ENCODE measurements at regions not wholly inside any gene's neighbourhood (a gene's known extent, or its start where the extent isn't known, plus 50 kb on each side); places are given as distances from the start of the nearest gene placed in this dataset.
A peak's percentile ranks its signal among the peaks of the same experiment; 100 is the strongest.

DNA sequence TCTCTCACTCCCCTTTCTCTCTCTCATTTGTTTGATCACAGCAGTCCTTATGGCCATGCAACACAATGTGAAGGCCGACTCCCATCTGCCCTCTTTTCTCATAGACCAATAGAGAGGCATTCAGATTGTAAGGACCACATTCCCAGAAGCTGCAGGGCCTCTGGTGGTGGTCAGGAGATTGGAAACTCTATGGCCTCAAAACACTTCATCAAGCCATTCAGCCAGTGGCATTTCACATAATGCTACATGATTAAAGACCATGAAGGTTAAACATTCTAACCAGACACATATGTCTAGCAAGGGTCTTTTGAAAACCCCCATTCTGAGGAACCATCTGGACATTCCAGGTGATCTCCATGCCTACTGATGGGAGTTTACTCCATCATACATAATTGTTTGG, 769.5 kb upstream of the CXADR start:
- BruUV-seq (replicated peaks): no TSS peak
- no peaks in the 10 kb centered on the region for H3K36me3 ChIP-seq (ENCODE audit: insufficient read depth, low read length, poor library complexity, severe bottlenecking)
- peaks cover 25% of the 10 kb centered on the region for H3K9me3 ChIP-seq (ENCODE audit: low read depth, low read length, poor library complexity, severe bottlenecking)
- no peak overlapping the region for H3K4me3 ChIP-seq (ENCODE audit: low read depth, low read length, poor library complexity, severe bottlenecking)
- no peak for DNase-seq (ENCODE audit: low spot score)
- no peaks in the 10 kb centered on the region for H3K27me3 ChIP-seq (replicated peaks; ENCODE audit: insufficient read depth, low read depth, low read length, poor library complexity)
- ChIA-PET CTCF (no interaction called here), POLR2A (ENCODE audit: low non-redundant PET) (no interaction called here)
- intact Hi-C loops (cut with micrococcal nuclease; ENCODE audit: unreplicated experiment): no loop called here
- H3K27ac ChIP-seq (ENCODE audit: low read depth, low read length, poor library complexity, severe bottlenecking): no peak overlapping the region
- TF ChIP-seq EZH2 (IDR thresholded peaks at IDR 0.05; ENCODE audit: borderline replicate concordance, low read depth, low read length, poor library complexity, severe bottlenecking): no peak
- TF ChIP-seq, protein P1, sequence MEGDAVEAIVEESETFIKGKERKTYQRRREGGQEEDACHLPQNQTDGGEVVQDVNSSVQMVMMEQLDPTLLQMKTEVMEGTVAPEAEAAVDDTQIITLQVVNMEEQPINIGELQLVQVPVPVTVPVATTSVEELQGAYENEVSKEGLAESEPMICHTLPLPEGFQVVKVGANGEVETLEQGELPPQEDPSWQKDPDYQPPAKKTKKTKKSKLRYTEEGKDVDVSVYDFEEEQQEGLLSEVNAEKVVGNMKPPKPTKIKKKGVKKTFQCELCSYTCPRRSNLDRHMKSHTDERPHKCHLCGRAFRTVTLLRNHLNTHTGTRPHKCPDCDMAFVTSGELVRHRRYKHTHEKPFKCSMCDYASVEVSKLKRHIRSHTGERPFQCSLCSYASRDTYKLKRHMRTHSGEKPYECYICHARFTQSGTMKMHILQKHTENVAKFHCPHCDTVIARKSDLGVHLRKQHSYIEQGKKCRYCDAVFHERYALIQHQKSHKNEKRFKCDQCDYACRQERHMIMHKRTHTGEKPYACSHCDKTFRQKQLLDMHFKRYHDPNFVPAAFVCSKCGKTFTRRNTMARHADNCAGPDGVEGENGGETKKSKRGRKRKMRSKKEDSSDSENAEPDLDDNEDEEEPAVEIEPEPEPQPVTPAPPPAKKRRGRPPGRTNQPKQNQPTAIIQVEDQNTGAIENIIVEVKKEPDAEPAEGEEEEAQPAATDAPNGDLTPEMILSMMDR (conservative IDR thresholded peaks at IDR 0.05; ENCODE audit: low read depth, low read length): no peak
- no peaks in the 10 kb centered on the region for H3K4me1 ChIP-seq (ENCODE audit: insufficient read depth, low read length, poor library complexity, severe bottlenecking)

DNA sequence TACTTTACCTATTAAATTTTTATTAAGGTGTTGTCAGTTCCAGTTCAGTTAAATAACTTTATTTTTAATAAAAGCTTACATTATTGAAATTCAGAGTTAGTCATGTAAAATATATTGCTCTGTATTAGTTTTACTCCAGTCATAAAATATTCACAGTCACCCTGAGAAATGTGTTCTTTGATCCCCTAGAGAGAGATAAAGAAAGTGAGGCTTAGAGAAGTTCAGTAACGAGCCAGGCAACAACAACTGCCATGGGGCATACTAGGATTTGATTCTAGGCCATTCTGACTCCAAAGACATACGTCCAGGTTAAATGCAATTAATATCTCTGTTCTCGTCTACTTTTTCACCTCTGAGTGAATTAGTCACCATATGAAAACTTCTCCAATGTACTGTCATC, 761.9 kb upstream of the CXADR start:
- BruUV-seq (replicated peaks): no TSS peak
- intact Hi-C loops (cut with micrococcal nuclease; ENCODE audit: unreplicated experiment): loop anchor here (10.0 kb wide), 1 partner anchor 444 kb away; no protein-coding TSS in a partner anchor
- CTCF ChIA-PET: no interaction called here

DNA sequence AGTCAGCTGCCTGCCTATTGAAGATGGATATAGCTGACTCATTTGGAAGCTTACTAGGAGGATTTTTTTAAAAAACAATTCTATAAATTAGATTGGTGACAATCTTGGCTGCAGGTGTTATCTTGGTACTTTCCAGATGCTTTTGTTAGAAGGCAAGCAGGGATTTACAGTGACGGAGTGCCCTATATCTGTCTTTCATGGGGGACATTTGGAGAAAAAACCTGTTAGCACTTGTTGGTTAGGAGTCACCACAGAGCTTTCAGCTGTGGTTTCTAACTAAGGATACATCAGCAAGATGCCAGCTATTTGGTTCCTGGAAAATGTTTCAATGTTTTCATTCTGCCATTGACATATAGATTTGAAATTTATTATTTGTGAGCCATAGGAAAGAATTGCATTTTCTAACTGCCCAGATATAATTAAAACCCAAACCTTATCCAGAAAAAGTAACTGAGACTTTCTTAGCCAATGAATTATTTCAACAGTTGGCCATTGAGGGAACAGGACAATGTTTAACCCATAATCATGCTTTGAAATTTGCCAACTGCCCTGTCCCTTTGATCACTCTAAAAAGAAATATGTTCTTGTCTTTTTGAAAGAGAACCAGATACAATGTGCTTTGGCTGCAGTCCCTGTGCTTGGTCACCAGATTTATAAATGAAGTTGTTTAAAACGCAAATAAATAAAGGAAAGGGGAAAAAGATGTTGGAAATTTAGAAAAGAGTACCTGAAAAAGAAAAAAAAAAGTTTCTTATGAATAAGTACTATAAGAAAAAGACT, 761.0 kb upstream of the CXADR start:
- intact Hi-C loops (cut with micrococcal nuclease; ENCODE audit: unreplicated experiment): loop anchor here (10.0 kb wide), 1 partner anchor 443 kb away; no protein-coding TSS in a partner anchor
- TF ChIP-seq, protein P1 (conservative IDR thresholded peaks at IDR 0.05; ENCODE audit: low read depth, low read length): no peak
- TF ChIP-seq EZH2 (IDR thresholded peaks at IDR 0.05; ENCODE audit: borderline replicate concordance, low read depth, low read length, poor library complexity, severe bottlenecking): no peak
- Histone ChIP-seq H3K4me3 (ENCODE audit: low read depth, low read length, poor library complexity, severe bottlenecking) (no peak overlapping the region), H3K27ac (ENCODE audit: low read depth, low read length, poor library complexity, severe bottlenecking) (no peak overlapping the region), H3K36me3 (ENCODE audit: insufficient read depth, low read length, poor library complexity, severe bottlenecking) (no peaks in the 10 kb centered on the region), H3K4me1 (ENCODE audit: insufficient read depth, low read length, poor library complexity, severe bottlenecking) (peaks cover 10% of the 10 kb centered on the region), H3K27me3 (replicated peaks; ENCODE audit: insufficient read depth, low read depth, low read length, poor library complexity) (no peaks in the 10 kb centered on the region), H3K9me3 (ENCODE audit: low read depth, low read length, poor library complexity, severe bottlenecking) (peaks cover 5% of the 10 kb centered on the region)
- DNase-seq (ENCODE audit: low spot score): no peak
- ChIA-PET POLR2A (ENCODE audit: low non-redundant PET) (no interaction called here), CTCF (no interaction called here)
- BruUV-seq (replicated peaks): no TSS peak

More for the DNA sequence above, 761.9 kb upstream of the CXADR start:
- no peak overlapping the region for H3K27ac ChIP-seq (ENCODE audit: low read depth, low read length, poor library complexity, severe bottlenecking)
- peak; percentile 3 for DNase-seq (ENCODE audit: low spot score)
- peaks cover 10% of the 10 kb centered on the region for H3K4me1 ChIP-seq (ENCODE audit: insufficient read depth, low read length, poor library complexity, severe bottlenecking)
- peaks cover 5% of the 10 kb centered on the region for H3K9me3 ChIP-seq (ENCODE audit: low read depth, low read length, poor library complexity, severe bottlenecking)
- TF ChIP-seq, protein P1 (conservative IDR thresholded peaks at IDR 0.05; ENCODE audit: low read depth, low read length): no peak
- TF ChIP-seq EZH2 (IDR thresholded peaks at IDR 0.05; ENCODE audit: borderline replicate concordance, low read depth, low read length, poor library complexity, severe bottlenecking): no peak
- H3K27me3 ChIP-seq (replicated peaks; ENCODE audit: insufficient read depth, low read depth, low read length, poor library complexity): no peaks in the 10 kb centered on the region
- no peaks in the 10 kb centered on the region for H3K36me3 ChIP-seq (ENCODE audit: insufficient read depth, low read length, poor library complexity, severe bottlenecking)
- POLR2A ChIA-PET (ENCODE audit: low non-redundant PET): no interaction called here
- H3K4me3 ChIP-seq (ENCODE audit: low read depth, low read length, poor library complexity, severe bottlenecking): no peak overlapping the region

Data from A673 (cell line).